ENCODE measurements at regions not wholly inside any gene's neighbourhood (a gene's known extent, or its start where the extent isn't known, plus 50 kb on each side); places are given as distances from the start of the nearest gene placed in this dataset.
"Not testable (repeated sequence)": the region's sequence is repeated elsewhere in the genome, so short reads cannot be mapped to it uniquely, and the experiment has no call there.

DNA sequence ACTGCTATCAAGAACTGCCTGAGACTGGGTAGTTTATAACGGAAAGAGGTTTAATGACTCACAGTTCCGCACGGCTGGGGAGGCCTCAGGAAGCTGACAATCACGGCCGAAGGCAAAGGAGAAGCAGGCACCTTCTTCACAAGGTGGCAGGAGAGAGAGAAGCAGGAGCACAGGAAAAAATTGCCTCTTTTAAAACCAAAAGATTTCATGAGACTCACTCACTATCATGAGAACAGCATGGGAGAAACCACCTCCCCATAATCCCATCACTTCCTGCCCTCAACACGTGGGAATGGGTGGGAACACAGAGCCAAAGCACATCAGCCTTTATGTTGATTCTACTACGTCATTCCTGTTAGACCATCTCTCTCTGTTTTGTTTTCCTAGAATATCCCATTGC, 650.9 kb upstream of the SEMA6D start:
- Histone ChIP-seq H3K27ac (ENCODE audit: low read depth in 1 of 2, low read length in 2 of 2) (no peak overlapping the region), H3K4me3 (ENCODE audit: low read length) (no peak overlapping the region), H3K36me3 (ENCODE audit: insufficient read depth, low read length) (no peaks in the 10 kb centered on the region), H3K27me3 (ENCODE audit: control insufficient read depth in 1 of 2, insufficient read depth in 2 of 2, low read length in 2 of 2) (no peaks in the 10 kb centered on the region), H3K4me1 (ENCODE audit: insufficient read depth, low read length) (no peaks in the 10 kb centered on the region), H3K9me3 (ENCODE audit: control insufficient read depth in 1 of 2, insufficient read depth in 1 of 2, low read length in 2 of 2) (no peaks in the 10 kb centered on the region)
- DNase-seq (no peak), ATAC-seq (ENCODE audit: poor library complexity) (no peak)
- intact Hi-C loops (cut with DNase I, micrococcal nuclease): no loop called here
- no peak overlapping the region for H3K27ac Mint-ChIP-seq
- peaks cover 2% of the 10 kb centered on the region for H3K9me3 Mint-ChIP-seq
- no peaks in the 10 kb centered on the region for H3K36me3 Mint-ChIP-seq (ENCODE audit: low read depth)
- CTCF ChIA-PET: no interaction called here
- POLR2A ChIA-PET: no interaction called here
- TF ChIP-seq, protein P1, sequence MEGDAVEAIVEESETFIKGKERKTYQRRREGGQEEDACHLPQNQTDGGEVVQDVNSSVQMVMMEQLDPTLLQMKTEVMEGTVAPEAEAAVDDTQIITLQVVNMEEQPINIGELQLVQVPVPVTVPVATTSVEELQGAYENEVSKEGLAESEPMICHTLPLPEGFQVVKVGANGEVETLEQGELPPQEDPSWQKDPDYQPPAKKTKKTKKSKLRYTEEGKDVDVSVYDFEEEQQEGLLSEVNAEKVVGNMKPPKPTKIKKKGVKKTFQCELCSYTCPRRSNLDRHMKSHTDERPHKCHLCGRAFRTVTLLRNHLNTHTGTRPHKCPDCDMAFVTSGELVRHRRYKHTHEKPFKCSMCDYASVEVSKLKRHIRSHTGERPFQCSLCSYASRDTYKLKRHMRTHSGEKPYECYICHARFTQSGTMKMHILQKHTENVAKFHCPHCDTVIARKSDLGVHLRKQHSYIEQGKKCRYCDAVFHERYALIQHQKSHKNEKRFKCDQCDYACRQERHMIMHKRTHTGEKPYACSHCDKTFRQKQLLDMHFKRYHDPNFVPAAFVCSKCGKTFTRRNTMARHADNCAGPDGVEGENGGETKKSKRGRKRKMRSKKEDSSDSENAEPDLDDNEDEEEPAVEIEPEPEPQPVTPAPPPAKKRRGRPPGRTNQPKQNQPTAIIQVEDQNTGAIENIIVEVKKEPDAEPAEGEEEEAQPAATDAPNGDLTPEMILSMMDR (IDR thresholded peaks at IDR 0.05): no peak
- H3K27me3 Mint-ChIP-seq: no peaks in the 10 kb centered on the region
- H3K4me1 Mint-ChIP-seq (ENCODE audit: low read depth): no peaks in the 10 kb centered on the region
- H3K4me3 Mint-ChIP-seq: no peak overlapping the region

DNA sequence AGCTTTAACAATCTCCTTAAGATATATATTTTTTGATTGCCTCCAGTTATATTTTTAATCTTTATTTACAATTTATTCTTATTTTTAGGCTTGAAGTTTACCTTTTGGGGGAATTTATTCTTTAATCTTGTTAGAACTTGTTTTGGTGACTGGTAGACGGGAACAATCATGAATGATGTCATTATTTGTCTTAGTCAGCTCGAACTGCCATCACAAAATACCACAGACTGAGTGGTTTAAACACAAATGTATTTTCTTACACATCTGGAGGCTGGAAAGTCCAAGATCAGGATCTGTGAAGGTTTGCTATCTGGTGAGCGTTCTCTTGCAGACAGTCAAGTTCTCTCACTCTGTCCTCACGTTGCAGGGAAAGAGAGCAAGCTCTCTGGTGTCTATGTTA, 639.5 kb upstream of the SEMA6D start:
- CTCF ChIA-PET; H3K36me3 ChIP-seq (ENCODE audit: insufficient read depth, low read length); intact Hi-C loops (cut with DNase I, micrococcal nuclease); H3K27me3 ChIP-seq (ENCODE audit: control insufficient read depth in 1 of 2, insufficient read depth in 2 of 2, low read length in 2 of 2); H3K4me1 ChIP-seq (ENCODE audit: insufficient read depth, low read length); H3K9me3 Mint-ChIP-seq; H3K9me3 ChIP-seq (ENCODE audit: control insufficient read depth in 1 of 2, insufficient read depth in 1 of 2, low read length in 2 of 2); H3K27me3 Mint-ChIP-seq; POLR2A ChIA-PET; H3K36me3 Mint-ChIP-seq (ENCODE audit: low read depth); H3K4me3 Mint-ChIP-seq; H3K4me1 Mint-ChIP-seq (ENCODE audit: low read depth); H3K27ac ChIP-seq (ENCODE audit: low read depth in 1 of 2, low read length in 2 of 2); H3K4me3 ChIP-seq (ENCODE audit: low read length); DNase-seq; ATAC-seq (ENCODE audit: poor library complexity); H3K27ac Mint-ChIP-seq: not testable (repeated sequence)

DNA sequence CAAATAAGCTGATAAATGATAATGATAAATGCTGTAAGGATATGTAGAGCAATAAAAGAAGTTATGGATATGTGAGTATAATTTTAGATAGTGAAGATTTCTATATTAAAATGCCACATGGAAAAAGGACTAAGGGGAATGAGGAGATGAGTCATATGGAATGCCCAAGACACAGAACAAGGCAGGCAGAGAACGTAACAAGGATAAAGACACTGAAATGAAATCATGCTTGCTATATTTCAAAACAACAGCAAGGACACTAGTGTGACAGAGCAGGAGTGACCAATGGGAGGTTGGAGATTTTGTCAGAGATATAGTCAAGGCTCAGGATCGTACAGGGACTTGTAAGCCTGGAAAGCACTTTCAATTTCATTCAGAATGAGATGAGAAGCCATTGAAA, 621.5 kb upstream of the SEMA6D start:
- H3K27me3 Mint-ChIP-seq: no peaks in the 10 kb centered on the region
- Histone ChIP-seq H3K27ac (ENCODE audit: low read depth in 1 of 2, low read length in 2 of 2) (no peak overlapping the region), H3K36me3 (ENCODE audit: insufficient read depth, low read length) (no peaks in the 10 kb centered on the region), H3K4me1 (ENCODE audit: insufficient read depth, low read length) (no peaks in the 10 kb centered on the region), H3K9me3 (ENCODE audit: control insufficient read depth in 1 of 2, insufficient read depth in 1 of 2, low read length in 2 of 2) (peaks cover 0 to 10% of the 10 kb centered on the region in 2 experiments), H3K27me3 (ENCODE audit: control insufficient read depth in 1 of 2, insufficient read depth in 2 of 2, low read length in 2 of 2) (no peaks in the 10 kb centered on the region), H3K4me3 (ENCODE audit: low read length) (no peak overlapping the region)
- ATAC-seq (ENCODE audit: poor library complexity): no peak
- H3K4me1 Mint-ChIP-seq (ENCODE audit: low read depth): no peaks in the 10 kb centered on the region
- ChIA-PET CTCF (no interaction called here), POLR2A (no interaction called here)
- no peak overlapping the region for H3K27ac Mint-ChIP-seq
- no peaks in the 10 kb centered on the region for H3K36me3 Mint-ChIP-seq (ENCODE audit: low read depth)
- intact Hi-C loops (cut with DNase I, micrococcal nuclease): no loop called here
- no peak for DNase-seq
- H3K9me3 Mint-ChIP-seq: peaks cover 4% of the 10 kb centered on the region
- TF ChIP-seq, protein P1 (IDR thresholded peaks at IDR 0.05): no peak
- no peak overlapping the region for H3K4me3 Mint-ChIP-seq

DNA sequence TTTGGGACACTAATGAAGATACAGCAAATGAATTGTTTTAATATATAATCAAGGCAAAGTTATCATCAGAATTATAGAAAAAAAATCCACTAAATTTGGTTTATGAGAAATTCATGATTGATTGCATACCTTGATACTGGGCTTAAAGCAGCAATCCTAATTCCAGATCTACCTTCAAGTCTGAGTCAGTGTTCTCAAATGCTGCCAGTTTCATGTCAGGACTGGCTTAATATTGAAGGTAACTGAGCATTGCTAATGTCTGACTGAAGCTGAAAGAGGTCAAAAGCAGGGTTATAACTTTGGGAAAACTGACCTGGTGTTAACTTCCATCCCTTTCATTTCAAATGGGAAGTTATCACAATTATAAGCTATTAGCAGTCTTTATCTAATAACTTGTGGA, 618.8 kb upstream of the SEMA6D start:
- H3K36me3 ChIP-seq (ENCODE audit: insufficient read depth, low read length); H3K27me3 ChIP-seq (ENCODE audit: control insufficient read depth in 1 of 2, insufficient read depth in 2 of 2, low read length in 2 of 2); H3K36me3 Mint-ChIP-seq (ENCODE audit: low read depth); CTCF ChIA-PET; H3K4me1 Mint-ChIP-seq (ENCODE audit: low read depth); H3K9me3 Mint-ChIP-seq; H3K4me3 ChIP-seq (ENCODE audit: low read length); H3K9me3 ChIP-seq (ENCODE audit: control insufficient read depth in 1 of 2, insufficient read depth in 1 of 2, low read length in 2 of 2); H3K27ac Mint-ChIP-seq; H3K4me3 Mint-ChIP-seq; ATAC-seq (ENCODE audit: poor library complexity); H3K27me3 Mint-ChIP-seq; H3K27ac ChIP-seq (ENCODE audit: low read depth in 1 of 2, low read length in 2 of 2); H3K4me1 ChIP-seq (ENCODE audit: insufficient read depth, low read length); POLR2A ChIA-PET; DNase-seq; intact Hi-C loops (cut with DNase I, micrococcal nuclease): not testable (repeated sequence)

DNA sequence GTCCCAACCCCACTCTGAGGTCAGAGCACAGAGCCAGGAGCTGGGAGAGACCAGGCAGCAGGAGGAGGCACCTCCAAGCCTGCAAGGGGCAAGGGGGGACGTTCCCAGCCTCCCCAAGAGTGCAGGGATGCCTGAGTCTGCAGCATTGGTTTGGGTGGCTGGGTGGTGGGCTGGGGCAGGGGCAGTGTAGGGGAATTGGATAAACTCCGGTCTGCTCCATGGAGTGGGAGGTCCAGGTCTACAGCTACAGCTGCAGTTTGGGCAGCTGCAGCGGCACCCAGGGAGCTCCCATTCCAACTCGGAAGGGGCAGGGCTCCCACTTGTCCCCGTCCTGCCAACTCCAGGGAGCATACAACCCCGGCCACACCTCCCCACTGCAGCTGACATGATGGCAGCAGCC, 617.5 kb upstream of the SEMA6D start:
- H3K36me3 ChIP-seq (ENCODE audit: insufficient read depth, low read length); intact Hi-C loops (cut with DNase I, micrococcal nuclease); H3K4me3 Mint-ChIP-seq; H3K27ac ChIP-seq (ENCODE audit: low read depth in 1 of 2, low read length in 2 of 2); DNase-seq; H3K4me1 Mint-ChIP-seq (ENCODE audit: low read depth); H3K27ac Mint-ChIP-seq; H3K4me1 ChIP-seq (ENCODE audit: insufficient read depth, low read length); H3K9me3 Mint-ChIP-seq; CTCF ChIA-PET; POLR2A ChIA-PET; H3K36me3 Mint-ChIP-seq (ENCODE audit: low read depth); H3K9me3 ChIP-seq (ENCODE audit: control insufficient read depth in 1 of 2, insufficient read depth in 1 of 2, low read length in 2 of 2); ATAC-seq (ENCODE audit: poor library complexity); H3K27me3 ChIP-seq (ENCODE audit: control insufficient read depth in 1 of 2, insufficient read depth in 2 of 2, low read length in 2 of 2); H3K4me3 ChIP-seq (ENCODE audit: low read length); H3K27me3 Mint-ChIP-seq: not testable (repeated sequence)

DNA sequence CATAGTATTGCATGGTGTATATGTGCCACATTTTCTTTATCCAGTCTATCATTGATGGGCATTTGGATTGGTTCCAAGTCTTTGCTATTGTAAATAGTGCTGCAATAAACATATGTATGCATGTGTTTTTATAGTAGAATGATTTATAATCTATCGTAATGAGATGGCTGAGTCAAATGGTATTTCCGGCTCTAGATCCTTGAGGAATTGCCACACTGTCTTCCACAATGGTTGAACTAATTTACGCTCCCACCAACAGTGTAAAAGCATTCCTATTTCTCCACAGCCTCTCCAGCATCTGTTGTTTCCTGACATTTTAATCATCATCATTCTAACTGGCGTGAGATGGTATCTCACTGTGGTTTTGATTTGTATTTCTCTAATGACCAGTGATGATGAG, 608.5 kb upstream of the SEMA6D start:
- H3K4me3 ChIP-seq (ENCODE audit: low read length); H3K27me3 Mint-ChIP-seq; DNase-seq; H3K4me1 Mint-ChIP-seq (ENCODE audit: low read depth); H3K27ac ChIP-seq (ENCODE audit: low read depth in 1 of 2, low read length in 2 of 2); H3K9me3 ChIP-seq (ENCODE audit: control insufficient read depth in 1 of 2, insufficient read depth in 1 of 2, low read length in 2 of 2); H3K36me3 Mint-ChIP-seq (ENCODE audit: low read depth); ATAC-seq (ENCODE audit: poor library complexity); intact Hi-C loops (cut with DNase I, micrococcal nuclease); CTCF ChIA-PET; H3K4me1 ChIP-seq (ENCODE audit: insufficient read depth, low read length); POLR2A ChIA-PET; H3K27ac Mint-ChIP-seq; H3K36me3 ChIP-seq (ENCODE audit: insufficient read depth, low read length); H3K4me3 Mint-ChIP-seq; H3K27me3 ChIP-seq (ENCODE audit: control insufficient read depth in 1 of 2, insufficient read depth in 2 of 2, low read length in 2 of 2): not testable (repeated sequence)
- peaks cover 16% of the 10 kb centered on the region for H3K9me3 Mint-ChIP-seq

Measured in CD4-positive, alpha-beta T cell (primary cell).